Adrenal gland (tissue), 5 donors: ENCODE measurements at regions not wholly inside any gene's neighbourhood (a gene's known extent, or its start where the extent isn't known, plus 50 kb on each side); places are given as distances from the start of the nearest gene placed in this dataset.

Experiments
- POLR2A ChIP-seq, 2 donors: fragments of 450-650 bp; IDR thresholded peaks; one replicate each; pipeline ENCODE4 v1.6.1; 2017; ENCODE audit warnings: antibody characterized with exemption in 2 of 2, mild to moderate bottlenecking in 2 of 2, moderate library complexity in 1 of 2
- TF ChIP-seq, protein P1 (sequence below), 6 experiments: fragments of 450-650 bp in 4 of 6; fragments of 200-600 bp in 2 of 6; sonication (generic) in 1 of 6; IDR thresholded peaks; 1 replicate in 5 of 6; 2 replicates in 1 of 6; pipeline versions ENCODE4 v1.5.1 to v1.8.0; 2016 to 2021; ENCODE audit warnings: antibody characterized with exemption in 6 of 6, mild to moderate bottlenecking in 2 of 6, moderate library complexity in 1 of 6
- donor health status: DM: no; HTN: no; CAD: no.

DNA sequence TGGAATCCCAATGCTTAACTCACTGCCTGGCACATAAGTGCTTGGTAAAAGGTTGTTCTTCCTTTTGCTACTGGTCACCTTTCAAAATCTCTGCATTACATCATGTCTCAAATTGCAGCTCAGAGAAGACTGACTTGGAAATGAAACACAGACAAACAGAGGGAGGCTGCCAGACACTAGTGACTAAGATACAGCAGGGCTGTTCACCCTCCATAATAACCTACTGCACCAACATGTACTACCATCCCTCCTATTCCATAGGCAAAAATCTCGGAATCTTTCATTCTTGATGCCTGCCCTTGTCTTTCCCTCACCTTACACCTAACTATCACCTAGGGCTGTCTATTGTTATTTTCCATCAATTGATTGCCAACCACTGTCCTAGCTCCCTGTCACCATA, 502.3 kb upstream of the ADAMTS9 start:
- TF ChIP-seq, protein P1, sequence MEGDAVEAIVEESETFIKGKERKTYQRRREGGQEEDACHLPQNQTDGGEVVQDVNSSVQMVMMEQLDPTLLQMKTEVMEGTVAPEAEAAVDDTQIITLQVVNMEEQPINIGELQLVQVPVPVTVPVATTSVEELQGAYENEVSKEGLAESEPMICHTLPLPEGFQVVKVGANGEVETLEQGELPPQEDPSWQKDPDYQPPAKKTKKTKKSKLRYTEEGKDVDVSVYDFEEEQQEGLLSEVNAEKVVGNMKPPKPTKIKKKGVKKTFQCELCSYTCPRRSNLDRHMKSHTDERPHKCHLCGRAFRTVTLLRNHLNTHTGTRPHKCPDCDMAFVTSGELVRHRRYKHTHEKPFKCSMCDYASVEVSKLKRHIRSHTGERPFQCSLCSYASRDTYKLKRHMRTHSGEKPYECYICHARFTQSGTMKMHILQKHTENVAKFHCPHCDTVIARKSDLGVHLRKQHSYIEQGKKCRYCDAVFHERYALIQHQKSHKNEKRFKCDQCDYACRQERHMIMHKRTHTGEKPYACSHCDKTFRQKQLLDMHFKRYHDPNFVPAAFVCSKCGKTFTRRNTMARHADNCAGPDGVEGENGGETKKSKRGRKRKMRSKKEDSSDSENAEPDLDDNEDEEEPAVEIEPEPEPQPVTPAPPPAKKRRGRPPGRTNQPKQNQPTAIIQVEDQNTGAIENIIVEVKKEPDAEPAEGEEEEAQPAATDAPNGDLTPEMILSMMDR (IDR thresholded peaks at IDR 0.05) = no peak
- TF ChIP-seq POLR2A (IDR thresholded peaks at IDR 0.05) = no peak
